ENCODE measurements at regions not wholly inside any gene's neighbourhood (a gene's known extent, or its start where the extent isn't known, plus 50 kb on each side); places are given as distances from the start of the nearest gene placed in this dataset.
A peak's percentile ranks its signal among the peaks of the same experiment; 100 is the strongest.
"Not testable (repeated sequence)": the region's sequence is repeated elsewhere in the genome, so short reads cannot be mapped to it uniquely, and the experiment has no call there.

DNA sequence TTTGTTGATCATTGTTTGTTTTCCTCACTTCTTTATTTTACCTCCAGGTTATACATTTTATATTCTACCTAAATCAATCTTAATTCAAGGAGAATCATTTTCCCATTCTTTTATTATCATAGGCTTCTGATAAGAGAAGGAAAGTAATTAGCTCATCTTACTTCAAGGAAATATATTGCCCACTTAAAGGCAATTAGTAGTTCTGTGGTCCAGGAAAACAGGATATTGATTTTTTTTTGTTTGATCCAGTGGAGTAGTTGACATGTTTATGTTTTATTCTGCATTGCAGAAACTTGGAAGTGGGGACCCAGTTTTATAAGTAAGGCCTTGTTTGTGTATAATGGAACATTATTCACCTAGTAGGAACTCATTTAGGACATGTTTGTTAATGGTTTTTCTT, 390.6 kb downstream of the NDFIP2 start:
- DNase-seq (no peak), ATAC-seq (no peak)
- intact Hi-C loops (cut with micrococcal nuclease): no loop called here

DNA sequence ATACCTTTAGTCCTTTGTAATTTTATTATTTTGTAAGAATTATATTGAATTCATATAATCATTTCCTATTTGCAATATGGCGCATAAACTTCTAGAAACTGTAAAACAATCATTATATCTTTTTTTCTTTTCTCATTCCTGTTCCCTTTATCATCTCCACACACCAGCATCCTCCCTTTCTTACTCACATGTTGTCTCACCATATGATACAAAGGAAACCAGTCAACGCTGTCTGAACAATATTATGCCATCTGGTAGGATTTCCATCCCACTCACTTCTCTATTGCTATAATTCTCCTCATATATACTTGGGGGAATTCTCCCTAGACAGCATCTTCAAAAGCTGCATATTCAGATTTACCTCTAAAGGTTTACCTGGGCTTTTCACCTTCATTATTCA, 389.8 kb downstream of the NDFIP2 start:
- ATAC-seq (no peak), DNase-seq (no peak)
- intact Hi-C loops (cut with micrococcal nuclease): no loop called here

DNA sequence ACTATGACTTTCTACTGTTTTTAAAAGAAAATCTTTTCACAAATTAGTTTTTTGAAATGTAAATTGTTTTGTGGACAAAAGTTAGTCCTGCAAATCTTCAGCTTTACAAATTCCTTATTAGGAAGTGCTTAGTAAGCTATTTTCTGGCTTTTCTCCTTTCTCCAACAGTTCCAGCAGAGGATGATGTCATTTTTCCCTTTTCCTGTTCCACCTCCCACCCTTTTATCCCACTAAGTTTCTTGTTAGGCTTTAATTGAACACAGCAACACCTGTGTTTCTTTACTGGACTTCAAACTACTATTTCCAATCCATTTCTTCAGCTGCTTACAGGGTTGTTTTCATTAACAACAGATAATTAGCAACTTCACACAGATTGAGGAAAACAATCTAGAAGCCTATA, 389.2 kb downstream of the NDFIP2 start:
- DNase-seq (no peak), ATAC-seq (no peak)
- intact Hi-C loops (cut with micrococcal nuclease): no loop called here

DNA sequence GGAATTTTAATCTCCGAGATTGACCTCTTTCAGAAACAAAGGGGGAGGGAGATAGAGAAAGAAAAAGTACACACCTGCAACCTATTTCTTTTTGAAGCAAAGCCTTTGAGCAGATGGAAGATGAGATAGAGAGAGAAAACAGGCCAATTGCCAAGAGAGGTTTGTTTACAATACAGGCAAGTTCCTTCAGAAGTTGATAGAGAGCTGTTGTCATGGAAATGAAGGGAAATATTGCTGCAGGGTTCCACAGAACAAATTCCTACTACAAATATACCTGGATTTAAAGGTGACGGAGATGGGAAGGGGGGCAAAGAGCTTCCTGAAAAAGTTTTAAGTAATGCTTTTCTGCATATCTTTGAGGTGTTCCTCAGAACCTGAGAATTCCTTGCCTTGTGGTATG, 388.4 kb downstream of the NDFIP2 start:
- intact Hi-C loops (cut with micrococcal nuclease): no loop called here
- ATAC-seq (no peak), DNase-seq (no peak)

DNA sequence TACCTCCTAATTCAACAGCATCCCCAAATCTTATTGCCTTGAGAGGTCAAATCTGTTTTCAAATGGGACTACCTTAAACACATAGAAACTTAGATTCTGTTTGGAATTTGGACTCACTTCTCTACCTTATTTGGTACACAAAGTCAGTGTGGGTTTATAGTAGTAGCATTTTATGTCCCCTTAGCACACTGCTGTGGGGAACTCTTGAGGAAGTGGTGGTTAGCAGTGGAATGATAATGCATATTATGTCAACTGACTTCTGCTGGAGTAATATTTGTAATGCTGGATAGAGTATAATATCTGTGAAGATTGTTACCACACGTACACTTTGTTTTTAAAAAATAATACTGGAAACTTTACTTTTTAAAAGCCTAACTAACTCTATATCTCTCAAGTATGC, 386.3 kb downstream of the NDFIP2 start:
- no peak for DNase-seq
- intact Hi-C loops (cut with micrococcal nuclease): no loop called here

DNA sequence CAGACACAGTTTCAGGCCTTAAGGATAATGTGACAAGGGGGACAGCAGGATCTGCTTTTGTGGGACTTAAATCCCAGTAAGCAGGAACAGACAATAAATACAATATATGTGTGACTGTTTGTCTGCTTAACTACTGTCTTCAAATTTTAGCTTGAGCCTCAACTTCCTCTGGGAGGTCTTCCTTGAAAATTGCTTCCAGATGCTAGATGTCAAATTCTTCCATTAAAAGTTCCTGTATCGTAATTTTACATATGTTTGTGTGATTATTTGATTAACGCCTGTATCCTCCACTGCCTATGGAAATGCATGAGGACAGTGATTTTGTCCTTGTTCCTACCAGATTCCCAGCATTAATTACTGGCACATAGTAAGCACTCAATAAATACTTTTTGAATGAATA, 385.5 kb downstream of the NDFIP2 start:
- intact Hi-C loops (cut with micrococcal nuclease): no loop called here
- no peak for DNase-seq
- ATAC-seq: no peak

More for the DNA sequence above, 386.3 kb downstream of the NDFIP2 start:
- ATAC-seq: no peak

DNA sequence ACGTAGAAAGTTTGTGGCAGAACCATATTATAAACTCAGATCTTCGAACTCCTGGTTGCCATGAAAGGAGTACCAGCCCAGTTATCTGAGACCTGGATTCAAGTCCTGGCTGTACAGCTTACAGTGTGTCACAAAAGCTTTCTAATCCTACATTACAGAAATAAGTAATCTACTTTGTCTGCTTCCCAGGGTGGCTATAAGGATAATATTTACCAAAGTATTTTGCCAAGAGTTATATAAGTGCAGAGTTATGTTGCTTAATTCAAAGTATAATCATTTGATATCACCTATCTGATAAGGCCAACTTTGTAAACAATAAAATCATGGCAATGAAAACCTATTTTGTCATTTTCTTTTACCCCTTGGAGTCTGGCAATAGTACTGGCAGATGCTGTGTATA, 381.6 kb downstream of the NDFIP2 start:
- intact Hi-C loops (cut with micrococcal nuclease): no loop called here
- no peak for DNase-seq
- no peak for ATAC-seq

DNA sequence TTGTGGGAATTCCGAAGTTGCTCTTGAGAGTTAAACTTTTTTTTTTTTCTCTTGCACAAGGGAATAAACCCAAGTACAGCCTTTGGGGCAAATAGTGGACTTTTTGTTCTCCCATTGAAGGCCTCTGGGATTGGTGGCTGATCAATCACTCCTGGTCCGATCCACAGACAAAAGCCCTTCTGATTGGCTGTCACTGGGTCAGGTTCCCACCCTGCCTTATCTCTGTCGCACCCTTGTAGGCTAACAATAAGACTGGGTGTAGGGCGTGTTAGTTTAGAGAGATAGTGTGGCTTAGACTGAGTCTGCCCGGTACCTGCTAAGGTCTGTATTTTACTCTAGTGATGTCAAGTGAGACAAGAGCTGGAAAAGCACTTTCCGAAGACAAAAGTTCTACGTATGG, 380.8 kb downstream of the NDFIP2 start:
- intact Hi-C loops (cut with micrococcal nuclease): no loop called here
- ATAC-seq (no peak), DNase-seq (no peak)

DNA sequence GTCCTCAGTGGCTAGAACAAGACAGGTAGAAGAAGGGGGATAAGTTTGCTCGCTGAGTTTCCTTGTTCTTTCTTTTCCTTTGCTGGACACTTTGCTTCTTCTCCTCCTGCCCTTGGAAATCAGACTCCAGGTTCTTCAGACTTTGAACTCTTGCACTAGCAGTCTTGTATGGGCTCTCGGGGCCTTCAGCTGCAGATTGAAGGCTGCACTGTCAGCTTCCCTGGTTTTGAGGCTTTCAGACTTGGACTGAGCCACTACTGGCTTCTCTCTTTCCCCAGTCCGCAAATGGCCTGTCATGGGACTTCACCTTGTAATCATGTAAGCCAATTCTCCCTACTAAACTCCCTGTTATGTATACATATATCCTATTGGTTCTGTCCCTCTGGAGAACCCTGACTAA, 379.8 kb downstream of the NDFIP2 start:
- ATAC-seq: no peak

DNA sequence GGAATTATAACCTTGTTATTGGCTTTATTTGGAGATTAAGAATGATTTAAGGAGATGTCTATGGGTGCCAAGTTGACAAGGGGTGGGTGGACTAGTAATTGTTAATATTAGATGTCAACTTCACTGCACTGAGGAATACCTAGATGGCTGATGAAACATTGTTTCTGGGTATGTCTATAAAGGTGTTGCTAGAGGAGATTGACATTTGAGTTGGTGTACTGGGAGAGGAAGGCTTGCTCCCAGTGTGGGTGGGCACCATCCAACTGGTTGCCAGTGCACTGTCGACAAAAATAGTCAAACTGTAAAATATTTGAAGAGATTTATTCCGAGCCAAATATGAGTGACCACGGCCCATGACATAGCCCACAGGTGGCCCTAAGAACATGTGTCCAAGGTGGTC, 378.8 kb downstream of the NDFIP2 start:
- ATAC-seq: no peak
- intact Hi-C loops (cut with micrococcal nuclease): no loop called here

More for the DNA sequence above, 379.8 kb downstream of the NDFIP2 start:
- DNase-seq: no peak
- intact Hi-C loops (cut with micrococcal nuclease): no loop called here

DNA sequence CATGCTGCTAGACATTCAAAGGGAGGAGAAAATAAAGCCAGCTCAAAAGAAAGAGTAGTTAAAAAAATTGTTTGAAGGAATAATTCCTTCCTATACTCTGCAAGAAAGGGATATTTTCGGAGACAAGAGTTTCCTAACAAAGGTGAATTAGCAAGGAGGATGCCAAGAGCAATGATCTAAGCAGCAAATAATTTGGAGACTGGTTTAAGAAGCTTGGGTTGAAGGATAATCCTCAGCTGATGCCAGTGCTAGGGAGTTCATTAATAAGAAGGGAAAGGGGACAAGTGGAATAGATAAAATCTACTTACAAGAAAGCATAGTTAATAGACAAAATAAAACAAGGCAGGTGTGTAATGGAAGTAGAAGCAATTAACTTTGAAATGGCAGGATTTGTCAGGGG, 372.3 kb downstream of the NDFIP2 start:
- intact Hi-C loops (cut with micrococcal nuclease): no loop called here
- DNase-seq: no peak
- no peak for ATAC-seq

More for the DNA sequence above, 378.8 kb downstream of the NDFIP2 start:
- no peak for DNase-seq

DNA sequence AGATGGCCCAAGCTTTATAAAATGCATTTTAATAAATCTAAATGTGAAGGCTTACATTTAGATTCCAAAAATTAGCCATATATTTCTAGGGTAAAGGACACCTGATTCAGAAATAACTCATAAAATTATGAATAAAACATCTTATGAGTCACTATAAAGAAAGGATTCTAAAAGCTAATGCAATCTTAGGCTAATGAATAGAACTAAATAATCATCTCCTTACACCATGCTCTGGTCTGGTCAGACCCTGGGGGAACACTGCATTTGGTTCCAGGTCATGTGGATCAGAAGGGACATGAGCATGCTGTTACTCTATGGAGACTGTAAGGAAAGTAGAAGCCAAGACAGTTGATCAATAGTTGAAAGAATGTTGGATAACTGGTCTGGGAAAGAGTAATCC, 370.4 kb downstream of the NDFIP2 start:
- intact Hi-C loops (cut with micrococcal nuclease): no loop called here
- no peak for ATAC-seq

DNA sequence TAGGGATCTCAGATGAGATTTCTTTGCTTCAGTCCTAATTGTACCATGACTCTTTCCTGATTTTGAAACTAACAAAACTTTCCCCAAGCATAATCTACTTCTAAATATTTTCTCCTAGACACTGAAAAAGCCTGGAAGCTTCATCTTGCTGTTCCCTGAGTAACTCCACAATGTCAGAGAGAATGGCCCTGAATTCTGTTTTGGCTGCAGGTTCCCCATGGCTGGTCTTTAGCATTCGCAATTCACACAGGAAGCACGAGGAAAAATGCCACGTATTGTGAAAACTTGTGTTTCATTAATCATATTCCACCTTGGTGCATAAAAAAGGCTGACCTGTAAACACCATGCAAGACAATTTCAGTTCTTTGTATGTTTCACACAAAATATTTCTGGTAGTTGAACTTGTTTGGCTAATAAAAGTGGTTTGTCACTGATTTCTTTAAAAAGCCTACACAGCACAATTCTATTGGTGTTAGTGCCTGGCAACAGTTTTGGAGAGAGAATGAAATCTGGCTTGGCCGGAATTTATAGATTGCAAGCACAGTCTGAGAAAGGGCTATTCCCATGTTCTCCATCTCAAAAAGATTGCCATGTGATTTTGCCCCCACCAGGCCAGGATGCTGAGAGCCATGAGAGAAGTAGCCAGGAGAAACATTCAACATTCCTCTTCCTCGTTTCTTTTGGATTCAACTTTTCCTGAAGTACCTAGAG, 367.1 kb downstream of the NDFIP2 start:
- intact Hi-C loops (cut with micrococcal nuclease): no loop called here
- ATAC-seq (no peak), DNase-seq (no peak)

More for the DNA sequence above, 370.4 kb downstream of the NDFIP2 start:
- no peak for DNase-seq

DNA sequence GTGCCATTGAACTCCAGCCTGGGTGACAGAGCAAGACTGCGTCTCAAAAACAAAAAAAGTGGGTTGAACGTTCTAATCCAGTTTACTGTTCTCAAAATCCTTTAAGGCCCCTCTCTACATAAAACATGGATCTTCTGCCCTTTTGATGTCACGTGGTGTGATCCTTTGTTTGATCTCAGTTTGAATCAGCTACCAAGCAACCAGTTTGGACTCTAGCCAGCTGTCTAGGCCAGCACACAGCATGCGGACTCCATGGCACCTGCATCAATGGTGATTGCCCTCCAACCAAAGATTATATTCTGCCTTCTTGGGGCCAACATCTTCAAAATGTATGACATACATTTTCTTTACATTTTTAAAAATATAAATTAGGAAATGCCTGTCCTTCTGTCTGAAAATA, 365.4 kb downstream of the NDFIP2 start:
- DNase-seq: no peak
- no peak for ATAC-seq
- intact Hi-C loops (cut with micrococcal nuclease): no loop called here

DNA sequence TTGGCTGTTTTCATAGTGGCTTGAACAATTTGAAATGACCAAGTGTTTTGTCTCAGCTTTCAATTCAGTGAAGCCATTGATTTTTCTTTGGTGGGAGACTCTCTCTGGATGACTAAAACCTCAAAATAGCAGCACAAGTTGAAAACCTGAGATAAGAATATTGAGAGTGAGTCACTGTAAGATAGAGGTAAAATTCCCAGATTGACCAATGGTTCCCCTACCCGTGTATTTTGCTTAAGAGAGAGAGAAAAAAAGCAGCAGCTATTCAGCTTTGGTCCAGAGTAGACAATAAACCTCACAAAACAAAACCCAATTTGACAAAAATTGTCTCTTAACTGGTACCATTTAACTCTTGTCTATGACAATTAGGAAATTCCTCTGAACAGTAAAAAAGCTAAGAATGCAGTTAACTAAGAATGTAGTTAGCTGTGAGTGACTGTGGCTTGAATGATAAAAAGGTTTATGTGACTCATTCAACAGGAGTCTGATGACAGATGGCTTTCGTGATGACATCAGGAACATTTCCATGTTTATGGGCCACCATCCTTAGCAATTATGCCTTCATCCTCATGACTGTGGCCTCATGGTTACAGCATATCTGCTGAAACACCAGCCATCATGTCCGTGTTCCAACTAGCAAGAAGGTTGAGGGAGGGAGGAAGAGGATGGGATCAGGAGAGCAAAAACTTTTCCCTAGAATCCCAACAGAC, 356.9 kb downstream of the NDFIP2 start:
- DNase-seq: no peak
- intact Hi-C loops (cut with micrococcal nuclease): no loop called here
- no peak for ATAC-seq

DNA sequence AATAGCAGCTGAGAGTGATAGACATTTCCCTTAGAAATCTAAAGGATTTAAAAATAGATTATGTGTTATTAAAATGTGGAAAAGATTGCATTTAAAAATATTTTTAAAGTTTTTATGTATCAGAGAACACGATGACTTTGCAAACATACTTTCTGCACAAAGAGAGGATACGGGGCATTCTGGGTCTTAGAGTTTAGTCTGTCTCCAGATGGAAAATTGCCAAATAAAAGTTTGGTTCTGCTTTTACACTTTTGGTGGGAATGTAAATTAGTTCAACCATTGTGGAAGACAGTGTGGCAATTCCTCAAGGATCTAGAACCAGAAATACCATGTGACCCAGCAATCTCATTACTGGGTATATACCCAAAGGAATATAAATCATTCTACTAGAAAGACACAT, 355.2 kb downstream of the NDFIP2 start:
- DNase-seq; intact Hi-C loops (cut with micrococcal nuclease); ATAC-seq: not testable (repeated sequence)

DNA sequence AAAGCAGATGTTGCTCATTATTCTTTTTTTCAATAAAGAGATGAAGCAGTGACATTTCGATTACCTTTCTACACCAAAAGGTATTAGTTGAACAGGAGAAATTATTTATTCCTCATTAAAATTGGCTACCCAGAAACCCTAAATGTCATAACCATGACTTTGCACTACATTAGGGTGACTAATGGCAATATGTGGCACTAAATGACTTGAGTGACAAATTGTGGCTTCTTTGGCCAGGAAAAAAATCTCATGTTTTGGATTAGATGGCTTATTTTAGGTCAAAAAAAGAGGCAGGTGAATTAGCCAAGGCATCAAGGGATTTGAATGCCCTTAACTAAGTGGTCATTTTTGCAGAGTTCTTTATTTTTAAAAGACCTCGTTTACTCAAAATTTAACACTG, 353.9 kb downstream of the NDFIP2 start:
- DNase-seq (no peak), ATAC-seq (no peak)
- intact Hi-C loops (cut with micrococcal nuclease): no loop called here

DNA sequence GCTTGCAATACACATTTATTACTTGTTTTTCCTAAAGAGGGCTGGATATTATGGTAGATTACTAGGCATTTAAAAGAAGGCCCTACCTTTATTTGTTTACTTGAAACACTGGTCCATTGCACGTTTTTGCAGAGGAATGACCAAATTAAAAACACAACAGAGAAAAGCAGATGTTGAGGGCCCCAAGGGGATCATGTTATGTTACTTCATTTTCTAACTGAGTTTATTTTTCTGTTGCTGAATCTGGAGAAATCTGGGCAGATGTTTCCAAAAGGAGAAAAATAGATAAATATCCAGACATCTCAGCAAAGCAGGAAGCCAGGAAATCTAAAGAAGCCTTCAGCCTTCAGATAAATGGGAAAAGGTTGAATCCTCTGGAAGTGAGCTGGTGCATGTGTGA, 353.0 kb downstream of the NDFIP2 start:
- ATAC-seq (peak; percentile 23), DNase-seq (no peak)
- intact Hi-C loops (cut with micrococcal nuclease): no loop called here

DNA sequence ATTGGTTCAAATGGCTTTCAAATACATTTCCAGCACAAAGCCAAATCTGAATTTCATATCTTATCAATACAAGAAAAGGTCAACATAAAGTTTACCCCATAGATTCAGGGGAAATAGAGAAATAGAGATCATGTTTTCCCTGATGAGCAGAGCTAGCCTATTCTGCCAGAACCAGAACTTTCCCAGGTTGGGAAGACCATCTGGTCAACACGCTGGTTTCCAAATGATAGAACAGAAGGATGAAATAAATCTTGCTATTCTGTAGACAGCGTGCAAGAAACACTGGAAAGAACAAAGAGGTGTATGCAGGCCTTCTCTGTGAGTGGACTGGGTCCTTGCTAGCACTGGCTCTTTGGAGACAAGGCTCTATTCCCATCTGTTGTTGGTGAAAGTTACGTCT, 350.6 kb downstream of the NDFIP2 start:
- DNase-seq (no peak), ATAC-seq (no peak)
- intact Hi-C loops (cut with micrococcal nuclease): no loop called here

DNA sequence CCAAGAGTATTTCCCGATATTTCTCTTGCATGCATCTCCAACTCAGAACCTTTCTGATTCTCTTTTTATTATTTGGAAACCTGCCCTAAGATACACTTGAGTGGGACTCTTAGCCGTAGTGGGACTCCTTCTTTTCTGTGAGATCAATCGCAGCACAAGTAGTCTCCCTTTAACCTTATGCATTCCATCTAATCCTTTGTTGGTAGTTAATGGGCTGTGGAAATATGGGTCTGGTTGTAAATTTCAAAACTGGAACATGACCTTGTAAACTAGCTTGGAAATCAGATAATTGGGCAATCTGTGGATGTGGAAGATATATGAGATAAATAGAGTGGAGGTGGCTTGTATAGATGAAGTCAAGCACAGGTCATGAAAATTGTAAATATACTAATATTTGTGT, 350.0 kb downstream of the NDFIP2 start:
- ATAC-seq (no peak), DNase-seq (no peak)
- intact Hi-C loops (cut with micrococcal nuclease): no loop called here

DNA sequence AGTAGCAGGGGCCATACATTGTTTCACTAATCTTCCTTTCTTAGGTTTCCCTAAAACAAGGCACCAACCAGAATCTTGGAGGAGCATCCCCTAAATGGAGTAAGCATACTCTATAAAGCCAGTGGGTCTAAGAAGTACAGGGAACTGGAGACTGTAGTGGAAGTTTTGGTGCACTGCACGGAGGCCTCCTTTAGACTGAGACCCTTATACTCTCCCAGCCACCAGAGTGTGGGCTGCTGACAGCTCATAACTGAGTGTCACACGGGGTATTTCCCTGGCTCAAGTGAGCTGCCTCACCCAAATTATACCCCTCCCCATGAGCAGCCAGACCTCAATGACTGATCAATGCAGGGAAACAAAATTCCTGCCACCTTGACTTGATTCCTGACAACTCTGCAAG, 349.5 kb downstream of the NDFIP2 start:
- ATAC-seq: no peak
- intact Hi-C loops (cut with micrococcal nuclease): no loop called here
- no peak for DNase-seq

All from left ventricle myocardium superior (tissue), 1 donor.